DMS 273 (cell line): ENCODE measurements at regions not wholly inside any gene's neighbourhood (a gene's known extent, or its start where the extent isn't known, plus 50 kb on each side); places are given as distances from the start of the nearest gene placed in this dataset.

Source experiments
- DNase-seq: peaks from one replicate; lab custom pipeline; 2025; ENCODE audit not compliant: unreplicated experiment; lab: John Stamatoyannopoulos, UW

GRCh38 chr15:53401503-53401902 lies 358.0 kb downstream of the WDR72 start:
- DNase-seq = no peak

DNA sequence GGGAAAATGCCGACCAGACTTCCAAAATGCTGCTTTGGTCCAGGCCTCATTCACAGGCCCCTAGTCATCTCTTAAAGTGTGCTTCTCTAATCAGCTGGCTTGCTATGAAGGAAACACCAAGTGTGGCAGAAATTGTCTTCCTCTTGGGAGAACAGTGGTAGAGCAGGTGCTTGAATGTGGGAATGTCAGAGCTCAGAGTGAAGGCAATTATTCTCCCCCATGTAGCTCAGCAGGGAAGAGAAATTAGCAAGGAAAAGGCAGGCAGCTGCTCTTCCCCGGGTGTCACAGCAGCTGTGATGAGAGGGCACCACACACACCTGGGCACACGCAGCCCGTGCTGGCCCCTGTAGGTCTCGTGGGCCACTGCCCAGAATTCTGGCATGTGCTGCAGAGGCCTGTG lies 358.5 kb downstream of the WDR72 start:
- DNase-seq = no peak

- DNase-seq = no peak
Observed at GRCh38 chr15:53397041-53397616, 362.3 kb downstream of the WDR72 start.

GRCh38 chr15:53395871-53396270 lies 363.6 kb downstream of the WDR72 start:
- DNase-seq = no peak

- no peak for DNase-seq
Observed at GRCh38 chr15:53390549-53390948, 368.9 kb downstream of the WDR72 start.

- no peak for DNase-seq
Observed at GRCh38 chr15:53389271-53390037, 370.0 kb downstream of the WDR72 start.

- peak; percentile 1 for DNase-seq
Observed at GRCh38 chr15:53384417-53384816, 375.0 kb downstream of the WDR72 start.

- no peak for DNase-seq
Observed at GRCh38 chr15:53378096-53378800, 381.2 kb downstream of the WDR72 start.

DNA sequence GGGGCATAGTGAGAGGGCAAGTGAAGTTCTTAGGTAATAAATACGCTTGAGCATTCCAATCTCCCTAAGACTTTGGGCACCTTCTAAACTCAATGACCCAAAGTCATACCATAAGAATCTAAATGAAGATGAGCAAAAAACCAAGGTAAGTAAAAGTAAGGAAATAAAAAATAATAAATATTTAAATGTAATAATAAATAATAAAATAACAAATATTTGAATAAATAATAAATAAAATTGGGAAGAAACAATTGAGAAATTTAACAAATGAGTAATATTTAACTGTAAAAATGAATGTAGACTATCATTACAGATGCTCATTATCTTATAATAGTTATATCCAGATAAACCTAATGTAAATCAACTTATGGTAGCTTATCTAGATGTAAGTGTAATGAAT lies 391.7 kb downstream of the WDR72 start:
- no peak for DNase-seq

DNA sequence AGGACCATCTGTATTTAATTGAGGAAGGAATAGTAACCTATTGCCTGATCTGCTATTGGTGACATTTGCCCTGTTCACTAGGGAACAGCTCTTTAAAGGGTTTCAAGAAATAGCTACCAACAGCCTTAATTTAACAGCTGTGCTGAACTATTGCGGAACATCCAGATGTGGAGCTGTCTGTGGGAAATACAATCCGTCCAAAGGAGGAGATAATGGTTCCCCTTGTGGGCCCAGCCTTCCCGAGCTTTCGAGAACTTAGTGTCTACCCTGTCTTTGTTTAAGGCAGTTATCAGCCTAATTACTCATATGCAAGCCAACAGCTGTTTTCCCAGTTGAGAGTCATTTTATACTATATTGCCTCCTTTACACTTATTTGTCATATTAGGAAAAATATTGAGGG lies 398.6 kb downstream of the WDR72 start:
- no peak for DNase-seq

- no peak for DNase-seq
Observed at GRCh38 chr15:53359038-53359437, 400.4 kb downstream of the WDR72 start.

- DNase-seq = no peak
Observed at GRCh38 chr15:53354874-53355273, 404.6 kb downstream of the WDR72 start.

DNA sequence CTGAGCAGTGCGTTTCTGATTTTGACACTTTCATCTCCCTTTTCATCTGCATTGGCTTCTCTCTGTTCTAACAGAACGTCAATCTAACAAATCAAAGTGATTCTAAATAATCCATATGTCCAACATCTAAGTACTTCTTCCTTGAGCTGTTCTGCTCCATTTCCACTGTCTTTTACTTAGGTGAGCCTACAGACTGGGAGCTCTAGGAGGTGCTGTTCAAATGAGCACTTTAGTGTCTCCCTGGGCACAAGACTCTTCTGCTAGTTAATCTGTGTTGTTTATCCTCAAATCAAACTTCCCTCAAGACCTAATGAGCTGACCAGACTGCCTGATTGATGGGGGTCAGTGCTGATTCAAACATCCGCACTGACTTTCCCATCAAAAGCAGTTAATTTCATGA lies 408.1 kb downstream of the WDR72 start:
- no peak for DNase-seq

DNA sequence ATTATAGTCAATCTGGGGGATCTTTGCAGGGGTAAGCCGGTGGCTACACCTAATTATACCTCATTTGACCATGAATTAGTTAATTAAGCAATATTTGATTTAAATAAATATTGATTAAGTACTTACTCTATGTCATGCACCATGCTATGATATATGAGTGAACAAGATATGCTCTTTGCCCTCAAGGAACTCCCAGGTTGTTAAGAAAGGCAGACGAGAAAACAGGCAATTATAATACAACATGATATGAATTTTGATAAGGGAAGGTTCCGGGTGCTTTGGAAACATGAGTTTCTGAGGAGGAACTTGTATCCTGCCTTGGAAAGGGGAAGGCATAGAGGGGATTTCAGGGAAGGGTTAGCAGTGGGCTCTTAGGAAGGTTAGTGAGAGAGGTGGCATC lies 412.9 kb downstream of the WDR72 start:
- no peak for DNase-seq

DNA sequence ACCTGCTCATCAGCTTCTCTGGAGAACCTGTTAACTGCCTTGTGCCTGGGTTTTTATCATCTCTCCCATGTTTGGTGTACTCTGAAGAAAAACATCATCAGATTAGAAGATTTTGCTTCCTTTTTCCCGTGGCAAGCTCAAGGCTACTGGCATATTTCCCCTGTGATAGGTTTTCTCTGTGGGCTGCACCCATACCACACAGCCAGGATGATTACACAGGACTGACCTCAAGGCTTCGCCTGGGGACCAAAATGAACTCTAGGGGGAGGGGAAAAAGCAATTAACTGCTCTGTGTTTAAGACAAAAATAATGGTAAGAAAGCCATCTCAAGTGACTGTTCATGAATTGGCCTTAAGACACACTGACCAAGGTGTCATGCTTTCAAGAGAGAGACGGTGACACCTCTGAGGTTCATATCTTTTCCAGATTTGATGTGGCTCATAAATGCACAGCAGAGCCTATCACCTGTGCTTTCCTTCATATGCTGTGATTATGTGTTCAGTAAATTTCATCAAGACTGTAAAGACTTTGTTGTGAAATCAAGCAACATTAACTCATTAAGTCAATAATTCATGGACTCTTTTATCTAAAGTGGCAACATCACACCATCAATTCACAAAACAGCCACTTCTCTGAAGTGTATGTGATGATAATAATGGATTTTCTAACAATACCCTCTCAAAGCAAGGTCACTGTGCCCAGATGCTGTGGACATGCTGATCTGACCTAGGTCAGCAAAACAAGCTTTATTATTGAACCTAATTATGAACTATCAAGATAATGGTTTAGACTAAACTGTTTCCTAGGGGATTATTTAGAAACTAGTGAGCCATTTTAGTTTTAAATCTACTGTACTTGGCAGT lies 427.9 kb downstream of the WDR72 start:
- DNase-seq = no peak

- no peak for DNase-seq
Observed at GRCh38 chr15:53328341-53328740, 431.1 kb downstream of the WDR72 start.

- DNase-seq = no peak
Observed at GRCh38 chr15:53324061-53324460, 435.4 kb downstream of the WDR72 start.

DNA sequence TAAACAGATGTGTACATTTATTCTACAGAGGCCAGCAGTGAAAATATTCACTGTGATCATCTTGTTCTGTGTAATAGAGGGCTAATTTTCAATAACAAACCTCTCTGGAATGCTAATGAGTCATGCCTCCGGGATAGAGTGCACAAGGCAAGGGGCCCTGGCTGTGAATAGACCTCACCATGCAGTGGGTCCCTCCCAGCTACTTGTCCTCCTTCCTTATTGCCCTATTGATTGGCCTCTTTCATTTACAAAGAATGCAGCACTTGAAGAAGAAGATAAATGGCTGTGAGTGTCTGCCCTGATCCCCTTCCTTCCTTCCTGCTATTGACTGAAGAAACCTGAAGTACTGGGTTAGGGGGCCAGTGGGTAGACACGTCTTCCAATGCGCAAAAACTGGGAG lies 436.3 kb downstream of the WDR72 start:
- DNase-seq = no peak

GRCh38 chr15:53320816-53321215 lies 438.6 kb downstream of the WDR72 start:
- no peak for DNase-seq

DNA sequence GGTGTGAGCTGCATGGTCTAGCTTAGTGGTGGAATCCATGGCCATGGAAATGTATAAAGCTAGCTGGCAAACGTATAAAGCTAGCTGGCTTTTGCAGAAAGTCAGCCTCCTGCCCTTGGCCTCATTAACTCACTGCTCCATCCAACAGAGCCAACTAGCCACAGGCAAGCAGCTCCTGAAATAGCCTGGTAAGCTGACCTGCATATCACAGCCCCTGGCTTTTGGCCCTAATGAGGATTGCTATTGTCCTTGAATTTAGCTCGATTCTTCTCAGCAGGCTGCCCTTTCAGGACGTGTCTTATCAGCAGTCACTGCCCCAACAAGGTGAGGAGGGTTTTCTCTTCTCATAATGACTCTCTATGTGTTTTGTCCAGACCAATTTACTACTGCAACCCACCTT lies 446.8 kb downstream of the WDR72 start:
- DNase-seq = no peak

GRCh38 chr15:53310709-53311108 lies 448.8 kb downstream of the WDR72 start:
- no peak for DNase-seq
